SH-SY5Y (cell line): ENCODE measurements at regions not wholly inside any gene's neighbourhood (a gene's known extent, or its start where the extent isn't known, plus 50 kb on each side); places are given as distances from the start of the nearest gene placed in this dataset.

Source experiments
- GATA2 ChIP-seq: IDR thresholded peaks from 2 replicates; pipeline ENCODE4 v1.6.1; 2011; ENCODE audit warnings: mild to moderate bottlenecking, low read depth, low read length
- GATA3 ChIP-seq: IDR thresholded peaks from 2 replicates; pipeline ENCODE4 v1.6.1; 2011; ENCODE audit warnings: low read depth, mild to moderate bottlenecking, low read length, moderate library complexity

GRCh38 chr1:4144349-4144971 lies 244.4 kb upstream of the C1orf174 start:
- TF ChIP-seq GATA2 (no peak), GATA3 (no peak)
